Suprapubic skin (tissue), 4 donors: ENCODE measurements at regions not wholly inside any gene's neighbourhood (a gene's known extent, or its start where the extent isn't known, plus 50 kb on each side); places are given as distances from the start of the nearest gene placed in this dataset.

Experiments
- DNase-seq, 2 donors: peaks; one replicate each; pipeline ENCODE4 v3.0.0-alpha.2; 2019; ENCODE audit warnings: low spot score in 2 of 2
- H3K27ac ChIP-seq: fragments of 200-600 bp; sonication (generic); one replicate; pipeline ENCODE4 v1.5.1; 2019
- H3K27me3 ChIP-seq: fragments of 200-600 bp; sonication (generic); one replicate; pipeline ENCODE4 v1.5.1; 2019
- H3K36me3 ChIP-seq: fragments of 200-600 bp; sonication (generic); one replicate; pipeline ENCODE4 v1.5.1; 2019
- H3K4me1 ChIP-seq: fragments of 200-600 bp; sonication (generic); one replicate; pipeline ENCODE4 v1.5.1; 2019
- H3K4me3 ChIP-seq: fragments of 200-600 bp; sonication (generic); one replicate; pipeline ENCODE4 v1.5.1; 2019; ENCODE audit warnings: mild to moderate bottlenecking
- H3K9me3 ChIP-seq: fragments of 200-600 bp; sonication (generic); one replicate; pipeline ENCODE4 v1.5.1; 2019
- CTCF ChIP-seq, 2 donors: fragments of 200-600 bp in 1 of 2; fragments of 450-650 bp in 1 of 2; sonication (generic) in 1 of 2; IDR thresholded peaks; one replicate each; pipeline ENCODE4 v1.5.1; 2016 to 2019; ENCODE audit warnings: antibody characterized with exemption in 2 of 2, mild to moderate bottlenecking in 1 of 2, moderate library complexity in 1 of 2
- EP300 ChIP-seq: sonication (generic); formaldehyde crosslinking; IDR thresholded peaks from one replicate; pipeline ENCODE4 v1.6.1; 2017; ENCODE audit warnings: antibody characterized with exemption
- POLR2A ChIP-seq, 2 donors: fragments of 450-650 bp; IDR thresholded peaks; one replicate each; pipeline ENCODE4 v1.6.1; 2017; ENCODE audit warnings: antibody characterized with exemption in 2 of 2, mild to moderate bottlenecking in 2 of 2, moderate library complexity in 2 of 2
- POLR2AphosphoS5 ChIP-seq, 3 donors: sonication (generic); formaldehyde crosslinking; IDR thresholded peaks; one replicate each; pipeline ENCODE4 v1.6.1; 2017; ENCODE audit warnings: antibody characterized with exemption in 3 of 3
- WGBS: methylation state at CpG from one replicate; pipeline ENCODE4 v1.1.5; 2018; 5-methylcytosine and 5-hydroxymethylcytosine counted together

- Histone ChIP-seq H3K9me3 (peaks cover 3% of the 10 kb centered on the region), H3K27me3 (no peaks in the 10 kb centered on the region), H3K4me1 (no peaks in the 10 kb centered on the region), H3K36me3 (no peaks in the 10 kb centered on the region), H3K4me3 (no peak overlapping the region), H3K27ac (no peak overlapping the region)
- no peak for TF ChIP-seq EP300
- no peak for TF ChIP-seq CTCF (IDR thresholded peaks at IDR 0.05)
- no peak for TF ChIP-seq POLR2AphosphoS5 (IDR thresholded peaks at IDR 0.05)
- no peak for TF ChIP-seq POLR2A (IDR thresholded peaks at IDR 0.05)
- 56% methylated on average over 1 of the region's 1 CpG for WGBS
- DNase-seq, result no peak
Measured at GRCh38 chr15:46671336-46671735, 1036.5 kb downstream of the SQOR start.

GRCh38 chr15:46672041-46672440 lies 1037.2 kb downstream of the SQOR start:
- Histone ChIP-seq H3K27ac (no peak overlapping the region), H3K4me1 (no peaks in the 10 kb centered on the region), H3K36me3 (no peaks in the 10 kb centered on the region), H3K27me3 (no peaks in the 10 kb centered on the region), H3K4me3 (no peak overlapping the region), H3K9me3 (peaks cover 3% of the 10 kb centered on the region)
- WGBS, result 46% methylated on average over 5 of the region's 5 CpGs
- TF ChIP-seq EP300 (no peak), CTCF (IDR thresholded peaks at IDR 0.05) (no peak)
- DNase-seq, result no peak

DNA sequence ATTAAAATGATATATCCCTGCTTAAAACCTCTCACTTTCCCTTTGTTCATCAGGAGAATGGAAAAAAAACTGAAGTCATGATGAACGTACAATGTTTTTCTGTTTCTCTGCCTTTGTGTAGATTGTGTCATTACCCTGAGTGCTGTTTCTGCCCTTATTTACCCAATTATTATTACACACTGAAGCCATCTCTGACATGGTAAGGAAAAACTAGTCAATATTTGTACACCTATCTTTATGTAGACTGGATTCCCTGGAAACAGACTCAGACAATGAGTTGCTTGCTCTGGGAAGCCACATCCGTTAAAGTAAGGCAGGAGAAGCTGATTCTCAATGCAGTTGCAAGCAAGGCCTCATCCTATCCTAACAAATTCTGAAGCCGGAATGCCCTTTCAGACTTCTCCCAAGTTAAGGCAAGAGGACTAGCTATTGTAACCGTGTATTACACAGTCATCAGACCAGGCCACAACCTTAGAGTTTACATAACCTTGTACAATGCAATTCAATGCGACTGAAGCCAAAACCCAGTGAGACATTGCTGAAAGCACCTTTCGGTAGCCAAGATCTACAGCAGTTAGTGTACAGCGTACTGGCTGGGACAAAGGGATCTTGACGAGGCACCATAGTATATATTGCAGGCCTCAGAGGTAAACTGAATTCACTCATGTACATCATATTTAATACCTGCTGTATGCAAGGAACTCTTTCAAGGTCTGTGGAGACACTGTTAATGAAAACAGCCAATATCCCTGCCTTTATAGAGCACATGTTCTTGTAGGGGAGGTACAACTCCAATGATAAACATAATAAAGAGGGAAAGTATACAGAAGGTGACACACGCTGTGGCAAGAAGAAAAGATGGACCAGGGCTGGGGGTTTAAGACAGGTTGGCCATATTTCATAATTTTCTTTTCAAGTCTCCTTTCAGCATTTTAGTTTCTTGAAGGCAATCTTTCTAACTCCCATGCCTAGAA lies 1040.8 kb upstream of the SEMA6D start:
- no peaks in the 10 kb centered on the region for H3K36me3 ChIP-seq
- no peak for DNase-seq
- H3K4me1 ChIP-seq, result no peaks in the 10 kb centered on the region
- H3K27ac ChIP-seq, result no peak overlapping the region
- H3K9me3 ChIP-seq, result no peaks in the 10 kb centered on the region
- H3K4me3 ChIP-seq, result no peak overlapping the region
- H3K27me3 ChIP-seq, result no peaks in the 10 kb centered on the region
- TF ChIP-seq CTCF (IDR thresholded peaks at IDR 0.05) (no peak), POLR2A (IDR thresholded peaks at IDR 0.05) (no peak), POLR2AphosphoS5 (IDR thresholded peaks at IDR 0.05) (no peak), EP300 (no peak)
- 87% methylated on average over 9 of the region's 9 CpGs for WGBS

GRCh38 chr15:46677491-46677890 lies 1039.8 kb upstream of the SEMA6D start:
- no peak overlapping the region for H3K4me3 ChIP-seq
- TF ChIP-seq POLR2A (IDR thresholded peaks at IDR 0.05) (no peak), POLR2AphosphoS5 (IDR thresholded peaks at IDR 0.05) (no peak), EP300 (no peak), CTCF (IDR thresholded peaks at IDR 0.05) (no peak)
- no peak overlapping the region for H3K27ac ChIP-seq
- no peaks in the 10 kb centered on the region for H3K27me3 ChIP-seq
- no peaks in the 10 kb centered on the region for H3K9me3 ChIP-seq
- H3K36me3 ChIP-seq, result no peaks in the 10 kb centered on the region
- no peak for DNase-seq
- WGBS, result 88% methylated on average over 6 of the region's 6 CpGs
- no peaks in the 10 kb centered on the region for H3K4me1 ChIP-seq

GRCh38 chr15:46681901-46682300 lies 1035.4 kb upstream of the SEMA6D start:
- Histone ChIP-seq H3K9me3 (no peaks in the 10 kb centered on the region), H3K4me1 (no peaks in the 10 kb centered on the region), H3K27me3 (no peaks in the 10 kb centered on the region), H3K27ac (no peak overlapping the region), H3K36me3 (no peaks in the 10 kb centered on the region), H3K4me3 (no peak overlapping the region)
- 52% methylated on average over 1 of the region's 1 CpG for WGBS
- DNase-seq, result no peak
- no peak for TF ChIP-seq EP300
- TF ChIP-seq CTCF (IDR thresholded peaks at IDR 0.05), result no peak
- TF ChIP-seq POLR2A (IDR thresholded peaks at IDR 0.05), result no peak
- TF ChIP-seq POLR2AphosphoS5 (IDR thresholded peaks at IDR 0.05), result no peak
